ENCODE measurements at regions not wholly inside any gene's neighbourhood (a gene's known extent, or its start where the extent isn't known, plus 50 kb on each side); places are given as distances from the start of the nearest gene placed in this dataset.

DNA sequence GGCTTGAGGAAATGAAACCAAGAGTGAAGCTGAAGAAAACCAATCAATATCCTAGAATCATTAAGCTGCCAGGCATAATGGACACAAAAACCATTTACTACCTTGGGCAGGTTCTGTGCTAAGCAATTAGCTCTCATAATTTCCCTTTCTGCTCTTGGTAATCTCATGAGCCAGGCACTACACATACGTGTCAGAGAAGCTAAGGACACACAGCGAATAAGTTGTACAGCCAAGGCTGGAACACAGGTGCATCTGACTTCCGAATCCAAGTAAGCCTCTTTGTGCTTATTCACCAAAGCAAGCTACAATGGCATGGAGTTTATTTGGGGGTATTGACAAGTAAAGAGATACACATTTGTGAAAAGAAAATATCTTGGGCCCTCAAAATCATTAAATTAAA lies 1343.9 kb upstream of the MIR17HG start:
- TF ChIP-seq, protein P1, sequence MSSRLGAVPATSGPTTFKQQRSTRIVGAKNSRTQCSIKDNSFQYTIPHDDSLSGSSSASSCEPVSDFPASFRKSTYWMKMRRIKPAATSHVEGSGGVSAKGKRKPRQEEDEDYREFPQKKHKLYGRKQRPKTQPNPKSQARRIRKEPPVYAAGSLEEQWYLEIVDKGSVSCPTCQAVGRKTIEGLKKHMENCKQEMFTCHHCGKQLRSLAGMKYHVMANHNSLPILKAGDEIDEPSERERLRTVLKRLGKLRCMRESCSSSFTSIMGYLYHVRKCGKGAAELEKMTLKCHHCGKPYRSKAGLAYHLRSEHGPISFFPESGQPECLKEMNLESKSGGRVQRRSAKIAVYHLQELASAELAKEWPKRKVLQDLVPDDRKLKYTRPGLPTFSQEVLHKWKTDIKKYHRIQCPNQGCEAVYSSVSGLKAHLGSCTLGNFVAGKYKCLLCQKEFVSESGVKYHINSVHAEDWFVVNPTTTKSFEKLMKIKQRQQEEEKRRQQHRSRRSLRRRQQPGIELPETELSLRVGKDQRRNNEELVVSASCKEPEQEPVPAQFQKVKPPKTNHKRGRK (CRISPR knock-in tag; IDR thresholded peaks at IDR 0.05; ENCODE audit: borderline replicate concordance), result no peak
- TF ChIP-seq, protein P2, sequence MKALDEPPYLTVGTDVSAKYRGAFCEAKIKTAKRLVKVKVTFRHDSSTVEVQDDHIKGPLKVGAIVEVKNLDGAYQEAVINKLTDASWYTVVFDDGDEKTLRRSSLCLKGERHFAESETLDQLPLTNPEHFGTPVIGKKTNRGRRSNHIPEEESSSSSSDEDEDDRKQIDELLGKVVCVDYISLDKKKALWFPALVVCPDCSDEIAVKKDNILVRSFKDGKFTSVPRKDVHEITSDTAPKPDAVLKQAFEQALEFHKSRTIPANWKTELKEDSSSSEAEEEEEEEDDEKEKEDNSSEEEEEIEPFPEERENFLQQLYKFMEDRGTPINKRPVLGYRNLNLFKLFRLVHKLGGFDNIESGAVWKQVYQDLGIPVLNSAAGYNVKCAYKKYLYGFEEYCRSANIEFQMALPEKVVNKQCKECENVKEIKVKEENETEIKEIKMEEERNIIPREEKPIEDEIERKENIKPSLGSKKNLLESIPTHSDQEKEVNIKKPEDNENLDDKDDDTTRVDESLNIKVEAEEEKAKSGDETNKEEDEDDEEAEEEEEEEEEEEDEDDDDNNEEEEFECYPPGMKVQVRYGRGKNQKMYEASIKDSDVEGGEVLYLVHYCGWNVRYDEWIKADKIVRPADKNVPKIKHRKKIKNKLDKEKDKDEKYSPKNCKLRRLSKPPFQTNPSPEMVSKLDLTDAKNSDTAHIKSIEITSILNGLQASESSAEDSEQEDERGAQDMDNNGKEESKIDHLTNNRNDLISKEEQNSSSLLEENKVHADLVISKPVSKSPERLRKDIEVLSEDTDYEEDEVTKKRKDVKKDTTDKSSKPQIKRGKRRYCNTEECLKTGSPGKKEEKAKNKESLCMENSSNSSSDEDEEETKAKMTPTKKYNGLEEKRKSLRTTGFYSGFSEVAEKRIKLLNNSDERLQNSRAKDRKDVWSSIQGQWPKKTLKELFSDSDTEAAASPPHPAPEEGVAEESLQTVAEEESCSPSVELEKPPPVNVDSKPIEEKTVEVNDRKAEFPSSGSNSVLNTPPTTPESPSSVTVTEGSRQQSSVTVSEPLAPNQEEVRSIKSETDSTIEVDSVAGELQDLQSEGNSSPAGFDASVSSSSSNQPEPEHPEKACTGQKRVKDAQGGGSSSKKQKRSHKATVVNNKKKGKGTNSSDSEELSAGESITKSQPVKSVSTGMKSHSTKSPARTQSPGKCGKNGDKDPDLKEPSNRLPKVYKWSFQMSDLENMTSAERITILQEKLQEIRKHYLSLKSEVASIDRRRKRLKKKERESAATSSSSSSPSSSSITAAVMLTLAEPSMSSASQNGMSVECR (CRISPR knock-in tag; IDR thresholded peaks at IDR 0.05; ENCODE audit: borderline replicate concordance), result no peak
- TF ChIP-seq, protein P3, sequence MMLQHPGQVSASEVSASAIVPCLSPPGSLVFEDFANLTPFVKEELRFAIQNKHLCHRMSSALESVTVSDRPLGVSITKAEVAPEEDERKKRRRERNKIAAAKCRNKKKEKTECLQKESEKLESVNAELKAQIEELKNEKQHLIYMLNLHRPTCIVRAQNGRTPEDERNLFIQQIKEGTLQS (CRISPR knock-in tag; conservative IDR thresholded peaks at IDR 0.05), result no peak
- TF ChIP-seq ZNF138 (CRISPR knock-in tag; conservative IDR thresholded peaks at IDR 0.05) (no peak), CREM (CRISPR knock-in tag; IDR thresholded peaks at IDR 0.05) (no peak), ATF6 (CRISPR knock-in tag; IDR thresholded peaks at IDR 0.05) (no peak), MYBL2 (CRISPR knock-in tag; IDR thresholded peaks at IDR 0.05) (no peak), TEAD1 (CRISPR knock-in tag; IDR thresholded peaks at IDR 0.05) (no peak), ESRRA (CRISPR knock-in tag; IDR thresholded peaks at IDR 0.05; ENCODE audit: borderline replicate concordance) (no peak), TCF7 (CRISPR knock-in tag; IDR thresholded peaks at IDR 0.05; ENCODE audit: low read depth) (no peak), IRF2 (CRISPR knock-in tag; IDR thresholded peaks at IDR 0.05; ENCODE audit: borderline replicate concordance, low read depth) (no peak), IRF1 (CRISPR knock-in tag; IDR thresholded peaks at IDR 0.05) (no peak), ZNF396 (CRISPR knock-in tag; IDR thresholded peaks at IDR 0.05; ENCODE audit: borderline replicate concordance) (no peak), TP53 (CRISPR knock-in tag; IDR thresholded peaks at IDR 0.05) (no peak), ZNF317 (CRISPR knock-in tag; IDR thresholded peaks at IDR 0.05; ENCODE audit: borderline replicate concordance, low read depth) (no peak), ZNF416 (CRISPR knock-in tag; IDR thresholded peaks at IDR 0.05) (no peak), JAZF1 (CRISPR knock-in tag; IDR thresholded peaks at IDR 0.05) (no peak), ZNF671 (CRISPR knock-in tag; IDR thresholded peaks at IDR 0.05) (no peak)
- TF ChIP-seq, protein P4, sequence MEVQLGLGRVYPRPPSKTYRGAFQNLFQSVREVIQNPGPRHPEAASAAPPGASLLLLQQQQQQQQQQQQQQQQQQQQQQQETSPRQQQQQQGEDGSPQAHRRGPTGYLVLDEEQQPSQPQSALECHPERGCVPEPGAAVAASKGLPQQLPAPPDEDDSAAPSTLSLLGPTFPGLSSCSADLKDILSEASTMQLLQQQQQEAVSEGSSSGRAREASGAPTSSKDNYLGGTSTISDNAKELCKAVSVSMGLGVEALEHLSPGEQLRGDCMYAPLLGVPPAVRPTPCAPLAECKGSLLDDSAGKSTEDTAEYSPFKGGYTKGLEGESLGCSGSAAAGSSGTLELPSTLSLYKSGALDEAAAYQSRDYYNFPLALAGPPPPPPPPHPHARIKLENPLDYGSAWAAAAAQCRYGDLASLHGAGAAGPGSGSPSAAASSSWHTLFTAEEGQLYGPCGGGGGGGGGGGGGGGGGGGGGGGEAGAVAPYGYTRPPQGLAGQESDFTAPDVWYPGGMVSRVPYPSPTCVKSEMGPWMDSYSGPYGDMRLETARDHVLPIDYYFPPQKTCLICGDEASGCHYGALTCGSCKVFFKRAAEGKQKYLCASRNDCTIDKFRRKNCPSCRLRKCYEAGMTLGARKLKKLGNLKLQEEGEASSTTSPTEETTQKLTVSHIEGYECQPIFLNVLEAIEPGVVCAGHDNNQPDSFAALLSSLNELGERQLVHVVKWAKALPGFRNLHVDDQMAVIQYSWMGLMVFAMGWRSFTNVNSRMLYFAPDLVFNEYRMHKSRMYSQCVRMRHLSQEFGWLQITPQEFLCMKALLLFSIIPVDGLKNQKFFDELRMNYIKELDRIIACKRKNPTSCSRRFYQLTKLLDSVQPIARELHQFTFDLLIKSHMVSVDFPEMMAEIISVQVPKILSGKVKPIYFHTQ (CRISPR knock-in tag; IDR thresholded peaks at IDR 0.05), result no peak

More for the DNA sequence above, 1343.9 kb upstream of the MIR17HG start:
- Mint-ChIP-seq H3K27ac (no peak overlapping the region), H3K4me3 (no peak overlapping the region), H3K4me1 (peaks cover 25% of the 10 kb centered on the region), H3K27me3 (ENCODE audit: low read depth) (no peaks in the 10 kb centered on the region), H3K9me3 (peaks cover 43% of the 10 kb centered on the region), H3K36me3 (peaks cover 28% of the 10 kb centered on the region)
- ATAC-seq (no peak), DNase-seq (ENCODE audit: low spot score) (no peak)
- POLR2A ChIA-PET, result no interaction called here
- CTCF ChIA-PET, result no interaction called here
